ENCODE measurements at regions not wholly inside any gene's neighbourhood (a gene's known extent, or its start where the extent isn't known, plus 50 kb on each side); places are given as distances from the start of the nearest gene placed in this dataset.
"Not testable (repeated sequence)": the region's sequence is repeated elsewhere in the genome, so short reads cannot be mapped to it uniquely, and the experiment has no call there.

GRCh38 chr2:7566382-7566881 is 649.2 kb downstream of the RNF144A start:
- TF ChIP-seq CTCF (conservative IDR thresholded peaks at IDR 0.05; ENCODE audit: low read depth, low read length): no peak
- DNase-seq (ENCODE audit: low read depth): no peak
- H3K4me3 ChIP-seq (ENCODE audit: low read length): no peak overlapping the region

- not testable (repeated sequence) for H3K4me3 ChIP-seq (ENCODE audit: low read length); DNase-seq (ENCODE audit: low read depth)
These were observed 649.9 kb downstream of the RNF144A start for GRCh38 chr2:7567116-7567515.

GRCh38 chr2:7567646-7568045 is 650.4 kb downstream of the RNF144A start:
- H3K4me3 ChIP-seq (ENCODE audit: low read length): no peak overlapping the region
- DNase-seq (ENCODE audit: low read depth): no peak
- no peak for TF ChIP-seq CTCF (conservative IDR thresholded peaks at IDR 0.05; ENCODE audit: low read depth, low read length)

GRCh38 chr2:7570247-7570646 is 653.0 kb downstream of the RNF144A start:
- DNase-seq (ENCODE audit: low read depth): no peak
- no peak overlapping the region for H3K4me3 ChIP-seq (ENCODE audit: low read length)
- no peak for TF ChIP-seq CTCF (conservative IDR thresholded peaks at IDR 0.05; ENCODE audit: low read depth, low read length)

- no peak overlapping the region for H3K4me3 ChIP-seq (ENCODE audit: low read length)
- no peak for DNase-seq (ENCODE audit: low read depth)
- no peak for TF ChIP-seq CTCF (conservative IDR thresholded peaks at IDR 0.05; ENCODE audit: low read depth, low read length)
These were observed 654.5 kb downstream of the RNF144A start for GRCh38 chr2:7571701-7572100.

GRCh38 chr2:7572450-7572849 is 655.2 kb downstream of the RNF144A start:
- H3K4me3 ChIP-seq (ENCODE audit: low read length): no peak overlapping the region
- no peak for TF ChIP-seq CTCF (conservative IDR thresholded peaks at IDR 0.05; ENCODE audit: low read depth, low read length)
- no peak for DNase-seq (ENCODE audit: low read depth)

- DNase-seq (ENCODE audit: low read depth): no peak
- no peak overlapping the region for H3K4me3 ChIP-seq (ENCODE audit: low read length)
- TF ChIP-seq CTCF (conservative IDR thresholded peaks at IDR 0.05; ENCODE audit: low read depth, low read length): no peak
These were observed 656.1 kb downstream of the RNF144A start for GRCh38 chr2:7573166-7573825.

Measured in retinal pigment epithelial cell (primary cell).